ENCODE measurements at regions not wholly inside any gene's neighbourhood (a gene's known extent, or its start where the extent isn't known, plus 50 kb on each side); places are given as distances from the start of the nearest gene placed in this dataset.

DNA sequence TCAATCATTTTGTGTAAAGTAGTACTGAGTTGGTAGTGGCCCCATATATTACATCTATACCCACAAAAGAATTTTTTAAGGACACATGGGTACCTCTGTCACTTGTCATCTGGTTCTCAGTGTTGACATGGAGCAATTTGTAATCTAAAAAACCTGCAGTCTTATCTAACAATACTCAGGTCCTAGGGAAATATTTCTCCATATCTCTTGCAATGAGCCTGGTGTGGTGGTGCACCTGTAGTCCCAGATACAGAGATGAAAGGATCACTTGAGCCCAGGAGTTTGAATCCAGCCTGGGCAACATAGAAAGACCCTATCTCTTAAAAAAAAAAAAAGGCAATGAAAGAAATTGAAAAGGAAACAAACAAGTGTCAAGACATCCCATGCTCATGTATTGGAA, 70.7 kb upstream of the ZNF30 start (continued):
- TF ChIP-seq, protein P1, sequence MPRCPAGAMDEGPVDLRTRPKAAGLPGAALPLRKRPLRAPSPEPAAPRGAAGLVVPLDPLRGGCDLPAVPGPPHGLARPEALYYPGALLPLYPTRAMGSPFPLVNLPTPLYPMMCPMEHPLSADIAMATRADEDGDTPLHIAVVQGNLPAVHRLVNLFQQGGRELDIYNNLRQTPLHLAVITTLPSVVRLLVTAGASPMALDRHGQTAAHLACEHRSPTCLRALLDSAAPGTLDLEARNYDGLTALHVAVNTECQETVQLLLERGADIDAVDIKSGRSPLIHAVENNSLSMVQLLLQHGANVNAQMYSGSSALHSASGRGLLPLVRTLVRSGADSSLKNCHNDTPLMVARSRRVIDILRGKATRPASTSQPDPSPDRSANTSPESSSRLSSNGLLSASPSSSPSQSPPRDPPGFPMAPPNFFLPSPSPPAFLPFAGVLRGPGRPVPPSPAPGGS (IDR thresholded peaks at IDR 0.05), result no peak
- no peak for TF ChIP-seq MAFK (IDR thresholded peaks at IDR 0.05; ENCODE audit: partially characterized antibody)
- TF ChIP-seq RARB (CRISPR knock-in tag; IDR thresholded peaks at IDR 0.05), result no peak
- no peak for TF ChIP-seq RAD21 (conservative IDR thresholded peaks at IDR 0.05 in 1 of 2, IDR thresholded peaks at IDR 0.05 in 1 of 2)
- no peak for TF ChIP-seq FOSB (CRISPR knock-in tag; IDR thresholded peaks at IDR 0.05)
- TF ChIP-seq JUN (IDR thresholded peaks at IDR 0.05), result no peak
- TF ChIP-seq, protein P2, sequence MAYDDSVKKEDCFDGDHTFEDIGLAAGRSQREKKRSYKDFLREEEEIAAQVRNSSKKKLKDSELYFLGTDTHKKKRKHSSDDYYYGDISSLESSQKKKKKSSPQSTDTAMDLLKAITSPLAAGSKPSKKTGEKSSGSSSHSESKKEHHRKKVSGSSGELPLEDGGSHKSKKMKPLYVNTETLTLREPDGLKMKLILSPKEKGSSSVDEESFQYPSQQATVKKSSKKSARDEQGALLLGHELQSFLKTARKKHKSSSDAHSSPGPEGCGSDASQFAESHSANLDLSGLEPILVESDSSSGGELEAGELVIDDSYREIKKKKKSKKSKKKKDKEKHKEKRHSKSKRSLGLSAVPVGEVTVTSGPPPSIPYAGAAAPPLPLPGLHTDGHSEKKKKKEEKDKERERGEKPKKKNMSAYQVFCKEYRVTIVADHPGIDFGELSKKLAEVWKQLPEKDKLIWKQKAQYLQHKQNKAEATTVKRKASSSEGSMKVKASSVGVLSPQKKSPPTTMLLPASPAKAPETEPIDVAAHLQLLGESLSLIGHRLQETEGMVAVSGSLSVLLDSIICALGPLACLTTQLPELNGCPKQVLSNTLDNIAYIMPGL (CRISPR knock-in tag; IDR thresholded peaks at IDR 0.05; ENCODE audit: borderline replicate concordance), result no peak

DNA sequence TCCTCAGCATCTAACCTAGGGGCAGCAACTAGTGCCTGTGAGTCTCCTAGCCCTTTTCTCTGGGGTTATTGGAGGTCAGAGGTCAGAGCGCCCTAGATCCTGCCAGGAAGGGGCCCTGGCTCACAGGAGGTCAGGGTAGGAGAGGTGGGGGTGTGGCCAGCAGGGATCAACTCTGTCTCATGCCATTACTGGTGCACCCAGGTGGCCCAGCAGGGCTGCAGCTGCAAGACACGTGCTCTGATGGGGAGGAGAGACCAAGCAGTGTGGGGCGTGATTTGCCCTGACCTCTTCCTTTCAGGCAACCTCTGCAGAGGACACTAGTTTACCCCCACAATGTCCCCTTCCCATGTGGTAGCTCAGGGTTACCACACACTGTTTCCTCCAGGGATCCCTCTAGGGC, 73.3 kb upstream of the ZNF30 start:
- ATAC-seq, result no peak
- no peaks in the 10 kb centered on the region for H3K4me1 ChIP-seq
- FAIRE-seq, result no peak
- no peak overlapping the region for H3K4me2 ChIP-seq
- peaks cover 31% of the 10 kb centered on the region for H3K9me3 ChIP-seq
- CTCF ChIA-PET, result no interaction called here
- DNase-seq (ENCODE audit: low read depth in 1 of 2, low spot score in 1 of 2), result no peak
- POLR2A ChIA-PET, result no interaction called here
- H3K4me3 ChIP-seq, result no peak overlapping the region
- TF ChIP-seq, protein P3, sequence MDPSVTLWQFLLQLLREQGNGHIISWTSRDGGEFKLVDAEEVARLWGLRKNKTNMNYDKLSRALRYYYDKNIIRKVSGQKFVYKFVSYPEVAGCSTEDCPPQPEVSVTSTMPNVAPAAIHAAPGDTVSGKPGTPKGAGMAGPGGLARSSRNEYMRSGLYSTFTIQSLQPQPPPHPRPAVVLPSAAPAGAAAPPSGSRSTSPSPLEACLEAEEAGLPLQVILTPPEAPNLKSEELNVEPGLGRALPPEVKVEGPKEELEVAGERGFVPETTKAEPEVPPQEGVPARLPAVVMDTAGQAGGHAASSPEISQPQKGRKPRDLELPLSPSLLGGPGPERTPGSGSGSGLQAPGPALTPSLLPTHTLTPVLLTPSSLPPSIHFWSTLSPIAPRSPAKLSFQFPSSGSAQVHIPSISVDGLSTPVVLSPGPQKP (IDR thresholded peaks at IDR 0.05; ENCODE audit: low read depth, low read length), result no peak
- TF ChIP-seq, protein P4, sequence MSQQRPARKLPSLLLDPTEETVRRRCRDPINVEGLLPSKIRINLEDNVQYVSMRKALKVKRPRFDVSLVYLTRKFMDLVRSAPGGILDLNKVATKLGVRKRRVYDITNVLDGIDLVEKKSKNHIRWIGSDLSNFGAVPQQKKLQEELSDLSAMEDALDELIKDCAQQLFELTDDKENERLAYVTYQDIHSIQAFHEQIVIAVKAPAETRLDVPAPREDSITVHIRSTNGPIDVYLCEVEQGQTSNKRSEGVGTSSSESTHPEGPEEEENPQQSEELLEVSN (IDR thresholded peaks at IDR 0.05; ENCODE audit: borderline replicate concordance, low read depth), result no peak
- TF ChIP-seq HOXB5 (CRISPR knock-in tag; IDR thresholded peaks at IDR 0.05) (no peak), FOSB (CRISPR knock-in tag; IDR thresholded peaks at IDR 0.05) (no peak), FOXS1 (CRISPR knock-in tag; IDR thresholded peaks at IDR 0.05) (no peak), MYC (IDR thresholded peaks at IDR 0.05; ENCODE audit: borderline replicate concordance, low read length) (no peak), HOXA7 (CRISPR knock-in tag; IDR thresholded peaks at IDR 0.05) (no peak), ZC3H11A (IDR thresholded peaks at IDR 0.05) (no peak), HEYL (CRISPR knock-in tag; IDR thresholded peaks at IDR 0.05) (no peak), EP300 (IDR thresholded peaks at IDR 0.05) (no peak)
- TF ChIP-seq, protein P5, sequence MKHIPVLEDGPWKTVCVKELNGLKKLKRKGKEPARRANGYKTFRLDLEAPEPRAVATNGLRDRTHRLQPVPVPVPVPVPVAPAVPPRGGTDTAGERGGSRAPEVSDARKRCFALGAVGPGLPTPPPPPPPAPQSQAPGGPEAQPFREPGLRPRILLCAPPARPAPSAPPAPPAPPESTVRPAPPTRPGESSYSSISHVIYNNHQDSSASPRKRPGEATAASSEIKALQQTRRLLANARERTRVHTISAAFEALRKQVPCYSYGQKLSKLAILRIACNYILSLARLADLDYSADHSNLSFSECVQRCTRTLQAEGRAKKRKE (CRISPR knock-in tag; IDR thresholded peaks at IDR 0.05; ENCODE audit: low read depth), result no peak
- H3K27ac ChIP-seq, result no peak overlapping the region
- 0% methylated on average over 3 of the region's 3 CpGs for WGBS (ENCODE audit: missing lambda C conversion rate)

DNA sequence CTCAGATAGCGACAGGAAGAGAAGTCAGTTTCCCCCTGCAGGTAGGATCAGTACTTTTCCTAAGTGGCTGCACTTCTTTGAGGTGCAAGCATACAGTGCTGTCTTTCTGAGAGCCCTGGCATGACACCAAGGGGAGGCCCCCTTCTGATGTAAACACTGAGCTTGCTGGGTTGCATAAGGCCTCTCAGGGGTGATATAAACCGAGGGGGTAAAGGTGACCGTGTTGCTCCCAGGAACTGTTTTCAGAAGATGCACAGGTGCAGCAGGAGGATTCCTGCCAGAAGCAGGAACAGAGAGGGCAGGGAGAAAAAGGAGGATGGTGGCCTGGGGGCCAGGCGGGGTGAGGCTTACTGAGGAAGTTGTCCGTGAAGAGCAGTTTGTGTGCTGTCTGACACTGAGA, 74.0 kb upstream of the ZNF30 start:
- 14% methylated on average over 5 of the region's 5 CpGs for WGBS (ENCODE audit: missing lambda C conversion rate)
- CTCF ChIA-PET, result interaction anchor here (1.5 kb wide), 1 partner anchor 121 kb away, joined by 4 read pairs; no protein-coding TSS in a partner anchor
- Histone ChIP-seq H3K27ac (no peak overlapping the region), H3K9me3 (peaks cover 36% of the 10 kb centered on the region), H3K4me1 (no peaks in the 10 kb centered on the region), H3K4me2 (no peak overlapping the region), H3K4me3 (no peak overlapping the region)
- POLR2A ChIA-PET, result no interaction called here
- ATAC-seq (no peak), FAIRE-seq (no peak), DNase-seq (ENCODE audit: low read depth in 1 of 2, low spot score in 1 of 2) (no peak)
- TF ChIP-seq HEYL (CRISPR knock-in tag; IDR thresholded peaks at IDR 0.05) (no peak), CHD2 (IDR thresholded peaks at IDR 0.05; ENCODE audit: low read length, partially characterized antibody) (no peak), POLR2AphosphoS2 (conservative IDR thresholded peaks at IDR 0.05; ENCODE audit: low read length) (no peak), POLR2A (IDR thresholded peaks at IDR 0.05; ENCODE audit: low read length) (no peak), HOXB13 (CRISPR knock-in tag; IDR thresholded peaks at IDR 0.05; ENCODE audit: low read depth) (no peak), CBX2 (IDR thresholded peaks at IDR 0.05; ENCODE audit: borderline replicate concordance, low read depth) (no peak), FOXS1 (CRISPR knock-in tag; IDR thresholded peaks at IDR 0.05) (no peak), RAD21 (conservative IDR thresholded peaks at IDR 0.05 in 1 of 2, IDR thresholded peaks at IDR 0.05 in 1 of 2) (no peak), BHLHE40 (IDR thresholded peaks at IDR 0.05; ENCODE audit: low read depth, low read length) (no peak), SMC3 (IDR thresholded peaks at IDR 0.05) (no peak), KDM1A (IDR thresholded peaks at IDR 0.05; ENCODE audit: low read depth) (no peak)
- TF ChIP-seq, protein P4 (IDR thresholded peaks at IDR 0.05; ENCODE audit: borderline replicate concordance, low read depth), result no peak
- TF ChIP-seq, protein P6, sequence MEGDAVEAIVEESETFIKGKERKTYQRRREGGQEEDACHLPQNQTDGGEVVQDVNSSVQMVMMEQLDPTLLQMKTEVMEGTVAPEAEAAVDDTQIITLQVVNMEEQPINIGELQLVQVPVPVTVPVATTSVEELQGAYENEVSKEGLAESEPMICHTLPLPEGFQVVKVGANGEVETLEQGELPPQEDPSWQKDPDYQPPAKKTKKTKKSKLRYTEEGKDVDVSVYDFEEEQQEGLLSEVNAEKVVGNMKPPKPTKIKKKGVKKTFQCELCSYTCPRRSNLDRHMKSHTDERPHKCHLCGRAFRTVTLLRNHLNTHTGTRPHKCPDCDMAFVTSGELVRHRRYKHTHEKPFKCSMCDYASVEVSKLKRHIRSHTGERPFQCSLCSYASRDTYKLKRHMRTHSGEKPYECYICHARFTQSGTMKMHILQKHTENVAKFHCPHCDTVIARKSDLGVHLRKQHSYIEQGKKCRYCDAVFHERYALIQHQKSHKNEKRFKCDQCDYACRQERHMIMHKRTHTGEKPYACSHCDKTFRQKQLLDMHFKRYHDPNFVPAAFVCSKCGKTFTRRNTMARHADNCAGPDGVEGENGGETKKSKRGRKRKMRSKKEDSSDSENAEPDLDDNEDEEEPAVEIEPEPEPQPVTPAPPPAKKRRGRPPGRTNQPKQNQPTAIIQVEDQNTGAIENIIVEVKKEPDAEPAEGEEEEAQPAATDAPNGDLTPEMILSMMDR (IDR thresholded peaks at IDR 0.05), result no peak
- TF ChIP-seq, protein P3 (IDR thresholded peaks at IDR 0.05; ENCODE audit: low read depth, low read length), result no peak
